ENCODE measurements at regions not wholly inside any gene's neighbourhood (a gene's known extent, or its start where the extent isn't known, plus 50 kb on each side); places are given as distances from the start of the nearest gene placed in this dataset.

DNA sequence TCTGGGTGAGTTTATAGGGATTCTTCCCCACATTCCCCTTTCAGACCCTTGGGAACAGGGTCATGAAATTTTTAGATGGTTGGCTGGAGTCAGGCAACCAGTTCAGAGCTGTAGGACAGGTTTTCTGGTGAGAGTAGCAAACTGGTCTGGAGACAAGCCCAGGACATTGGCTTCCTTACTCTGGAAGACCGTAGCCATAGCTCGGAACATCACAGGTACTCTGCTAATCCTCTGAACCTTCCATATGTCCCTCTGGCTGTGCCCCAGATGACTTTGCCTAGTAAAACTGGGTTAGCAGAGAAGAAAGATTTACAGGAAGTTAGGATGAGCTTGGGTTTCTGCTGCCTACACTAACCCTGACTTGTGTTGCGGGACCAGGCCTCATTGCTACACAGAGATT lies 104.5 kb upstream of the MKLN1 start (continued):
- no peak for TF ChIP-seq SMAD3 (CRISPR knock-in tag; IDR thresholded peaks at IDR 0.05; ENCODE audit: borderline replicate concordance)

DNA sequence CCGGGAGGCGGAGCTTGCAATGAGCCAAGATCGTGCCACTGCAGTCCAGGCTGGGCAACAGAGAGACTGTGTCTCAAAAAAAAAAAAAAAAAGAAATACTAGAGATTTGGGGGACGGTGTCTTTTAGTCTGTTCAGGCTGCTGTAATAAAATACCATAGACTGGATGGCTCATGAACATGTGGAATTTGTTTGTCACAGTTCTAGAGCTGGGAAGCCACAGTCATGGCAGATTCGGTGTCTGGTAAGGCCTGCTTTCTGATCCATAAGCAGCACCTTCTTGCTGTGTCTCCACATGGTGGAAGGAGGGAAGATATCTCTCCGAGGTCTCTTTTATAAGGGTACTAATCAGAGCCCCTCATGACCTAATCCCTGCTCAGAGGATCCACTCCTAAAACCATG lies 102.7 kb upstream of the MKLN1 start:
- CTCF ChIA-PET, result interaction anchor here (0.6 kb wide), 1 partner anchor 42 kb away, joined by 3 read pairs; no protein-coding TSS in a partner anchor
- H3K9me3 Mint-ChIP-seq, result peaks cover 10% of the 10 kb centered on the region
- peak overlapping the region; percentile 21; the same call in 1 of the 2 replicates for H3K27ac Mint-ChIP-seq

DNA sequence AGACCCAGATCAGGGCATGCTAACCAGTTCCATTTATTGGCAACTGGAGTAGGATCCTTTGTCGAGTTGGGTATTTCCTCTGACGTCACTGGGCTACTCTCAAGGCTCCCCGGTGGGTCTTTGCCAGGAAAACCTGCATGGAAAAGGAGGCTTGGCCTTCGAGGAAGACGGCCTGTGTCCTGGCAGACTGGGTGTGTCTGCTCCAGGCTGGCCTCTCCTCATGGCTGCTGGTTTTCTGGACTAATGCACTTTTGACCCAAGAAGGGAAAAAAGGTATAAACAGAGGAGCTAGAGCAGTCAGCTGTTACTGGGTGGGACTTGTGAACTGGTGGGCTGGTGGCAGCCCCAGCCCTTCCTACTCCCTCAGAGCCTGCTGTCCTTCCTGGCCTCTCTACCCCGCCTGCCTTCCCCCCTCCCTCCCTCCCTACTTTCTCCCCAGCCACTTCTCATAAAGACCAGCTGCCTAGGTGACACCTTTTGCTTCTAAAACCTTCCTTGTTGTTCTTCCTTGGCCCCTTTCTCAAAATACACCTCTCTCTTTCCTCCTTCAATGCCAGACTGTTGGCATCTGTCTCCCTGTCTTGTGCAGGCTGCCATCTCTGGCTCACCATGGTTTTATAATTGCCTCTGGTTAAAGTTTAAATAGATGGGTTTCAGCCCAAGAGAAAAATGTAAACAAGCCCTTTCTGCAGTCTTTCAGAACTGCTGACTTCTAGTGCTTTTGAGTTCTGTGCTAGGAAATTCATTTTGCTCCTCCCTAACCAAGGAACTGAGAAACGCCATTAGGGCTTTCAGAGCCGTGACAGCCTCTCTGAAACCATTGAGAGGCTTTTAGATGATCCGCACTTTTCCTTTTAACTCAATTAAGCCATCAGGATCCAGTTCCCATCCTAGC lies 101.8 kb upstream of the MKLN1 start:
- DNase-seq (ENCODE audit: low spot score), result no peak
- TF ChIP-seq SMAD3 (CRISPR knock-in tag; IDR thresholded peaks at IDR 0.05; ENCODE audit: borderline replicate concordance) (no peak), ZNF138 (CRISPR knock-in tag; conservative IDR thresholded peaks at IDR 0.05) (no peak)
- TF ChIP-seq, protein P1, sequence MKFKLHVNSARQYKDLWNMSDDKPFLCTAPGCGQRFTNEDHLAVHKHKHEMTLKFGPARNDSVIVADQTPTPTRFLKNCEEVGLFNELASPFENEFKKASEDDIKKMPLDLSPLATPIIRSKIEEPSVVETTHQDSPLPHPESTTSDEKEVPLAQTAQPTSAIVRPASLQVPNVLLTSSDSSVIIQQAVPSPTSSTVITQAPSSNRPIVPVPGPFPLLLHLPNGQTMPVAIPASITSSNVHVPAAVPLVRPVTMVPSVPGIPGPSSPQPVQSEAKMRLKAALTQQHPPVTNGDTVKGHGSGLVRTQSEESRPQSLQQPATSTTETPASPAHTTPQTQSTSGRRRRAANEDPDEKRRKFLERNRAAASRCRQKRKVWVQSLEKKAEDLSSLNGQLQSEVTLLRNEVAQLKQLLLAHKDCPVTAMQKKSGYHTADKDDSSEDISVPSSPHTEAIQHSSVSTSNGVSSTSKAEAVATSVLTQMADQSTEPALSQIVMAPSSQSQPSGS (CRISPR knock-in tag; IDR thresholded peaks at IDR 0.05; ENCODE audit: borderline replicate concordance, low read depth), result no peak
- TF ChIP-seq, protein P2, sequence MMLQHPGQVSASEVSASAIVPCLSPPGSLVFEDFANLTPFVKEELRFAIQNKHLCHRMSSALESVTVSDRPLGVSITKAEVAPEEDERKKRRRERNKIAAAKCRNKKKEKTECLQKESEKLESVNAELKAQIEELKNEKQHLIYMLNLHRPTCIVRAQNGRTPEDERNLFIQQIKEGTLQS (CRISPR knock-in tag; conservative IDR thresholded peaks at IDR 0.05), result no peak
- Mint-ChIP-seq H3K36me3 (no peaks in the 10 kb centered on the region), H3K4me3 (no peak overlapping the region), H3K9me3 (peaks cover 6% of the 10 kb centered on the region), H3K4me1 (peaks cover 13% of the 10 kb centered on the region), H3K27me3 (ENCODE audit: low read depth) (no peaks in the 10 kb centered on the region), H3K27ac (no peak overlapping the region)
- POLR2A ChIA-PET, result no interaction called here
- CTCF ChIA-PET, result no interaction called here
- no peak for ATAC-seq

More for the DNA sequence above, 102.7 kb upstream of the MKLN1 start:
- peaks cover 18% of the 10 kb centered on the region for H3K4me1 Mint-ChIP-seq
- POLR2A ChIA-PET, result no interaction called here
- H3K4me3 Mint-ChIP-seq, result no peak overlapping the region
- H3K27me3 Mint-ChIP-seq (ENCODE audit: low read depth), result no peaks in the 10 kb centered on the region
- no peak for DNase-seq (ENCODE audit: low spot score)
- TF ChIP-seq, protein P3, sequence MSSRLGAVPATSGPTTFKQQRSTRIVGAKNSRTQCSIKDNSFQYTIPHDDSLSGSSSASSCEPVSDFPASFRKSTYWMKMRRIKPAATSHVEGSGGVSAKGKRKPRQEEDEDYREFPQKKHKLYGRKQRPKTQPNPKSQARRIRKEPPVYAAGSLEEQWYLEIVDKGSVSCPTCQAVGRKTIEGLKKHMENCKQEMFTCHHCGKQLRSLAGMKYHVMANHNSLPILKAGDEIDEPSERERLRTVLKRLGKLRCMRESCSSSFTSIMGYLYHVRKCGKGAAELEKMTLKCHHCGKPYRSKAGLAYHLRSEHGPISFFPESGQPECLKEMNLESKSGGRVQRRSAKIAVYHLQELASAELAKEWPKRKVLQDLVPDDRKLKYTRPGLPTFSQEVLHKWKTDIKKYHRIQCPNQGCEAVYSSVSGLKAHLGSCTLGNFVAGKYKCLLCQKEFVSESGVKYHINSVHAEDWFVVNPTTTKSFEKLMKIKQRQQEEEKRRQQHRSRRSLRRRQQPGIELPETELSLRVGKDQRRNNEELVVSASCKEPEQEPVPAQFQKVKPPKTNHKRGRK (CRISPR knock-in tag; IDR thresholded peaks at IDR 0.05; ENCODE audit: borderline replicate concordance), result no peak
- TF ChIP-seq, protein P1 (CRISPR knock-in tag; IDR thresholded peaks at IDR 0.05; ENCODE audit: borderline replicate concordance, low read depth), result no peak
- no peak for TF ChIP-seq ZNF219 (CRISPR knock-in tag; IDR thresholded peaks at IDR 0.05; ENCODE audit: borderline replicate concordance)
- TF ChIP-seq ZNF138 (CRISPR knock-in tag; conservative IDR thresholded peaks at IDR 0.05), result no peak
- no peak for TF ChIP-seq RORB (CRISPR knock-in tag; IDR thresholded peaks at IDR 0.05)
- TF ChIP-seq JAZF1 (CRISPR knock-in tag; IDR thresholded peaks at IDR 0.05), result no peak
- TF ChIP-seq, protein P4, sequence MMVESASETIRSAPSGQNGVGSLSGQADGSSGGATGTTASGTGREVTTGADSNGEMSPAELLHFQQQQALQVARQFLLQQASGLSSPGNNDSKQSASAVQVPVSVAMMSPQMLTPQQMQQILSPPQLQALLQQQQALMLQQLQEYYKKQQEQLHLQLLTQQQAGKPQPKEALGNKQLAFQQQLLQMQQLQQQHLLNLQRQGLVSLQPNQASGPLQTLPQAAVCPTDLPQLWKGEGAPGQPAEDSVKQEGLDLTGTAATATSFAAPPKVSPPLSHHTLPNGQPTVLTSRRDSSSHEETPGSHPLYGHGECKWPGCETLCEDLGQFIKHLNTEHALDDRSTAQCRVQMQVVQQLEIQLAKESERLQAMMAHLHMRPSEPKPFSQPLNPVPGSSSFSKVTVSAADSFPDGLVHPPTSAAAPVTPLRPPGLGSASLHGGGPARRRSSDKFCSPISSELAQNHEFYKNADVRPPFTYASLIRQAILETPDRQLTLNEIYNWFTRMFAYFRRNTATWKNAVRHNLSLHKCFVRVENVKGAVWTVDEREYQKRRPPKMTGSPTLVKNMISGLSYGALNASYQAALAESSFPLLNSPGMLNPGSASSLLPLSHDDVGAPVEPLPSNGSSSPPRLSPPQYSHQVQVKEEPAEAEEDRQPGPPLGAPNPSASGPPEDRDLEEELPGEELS (CRISPR knock-in tag; IDR thresholded peaks at IDR 0.05), result no peak
- TF ChIP-seq EMX1 (CRISPR knock-in tag; IDR thresholded peaks at IDR 0.05), result no peak
- ATAC-seq, result no peak
- H3K36me3 Mint-ChIP-seq, result no peaks in the 10 kb centered on the region

DNA sequence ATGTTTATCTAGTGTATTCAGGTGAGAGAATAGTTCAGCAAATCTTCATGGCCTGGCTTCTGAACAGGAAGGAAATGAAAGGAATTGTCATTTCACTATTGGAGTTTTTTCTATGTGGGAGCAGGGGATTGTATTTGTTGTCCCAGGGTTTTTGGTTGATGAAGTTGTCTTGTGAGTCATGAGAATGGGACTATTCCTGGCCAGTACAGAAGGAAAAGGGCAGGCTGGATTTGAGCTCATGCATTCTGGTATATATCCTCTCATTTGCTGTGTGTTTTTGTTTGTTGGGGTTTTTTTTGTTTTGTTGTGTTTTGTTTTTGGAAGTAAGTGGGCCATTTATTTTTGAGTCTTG lies 101.2 kb upstream of the MKLN1 start:
- Mint-ChIP-seq H3K27ac (no peak overlapping the region), H3K27me3 (ENCODE audit: low read depth) (no peaks in the 10 kb centered on the region), H3K4me3 (no peak overlapping the region), H3K9me3 (peaks cover 3% of the 10 kb centered on the region), H3K4me1 (peaks cover 15% of the 10 kb centered on the region), H3K36me3 (no peaks in the 10 kb centered on the region)
- DNase-seq (ENCODE audit: low spot score) (no peak), ATAC-seq (no peak)
- ChIA-PET CTCF (no interaction called here), POLR2A (no interaction called here)
- TF ChIP-seq IRF2 (CRISPR knock-in tag; IDR thresholded peaks at IDR 0.05; ENCODE audit: borderline replicate concordance, low read depth) (no peak), TEAD1 (CRISPR knock-in tag; IDR thresholded peaks at IDR 0.05) (no peak), SMAD4 (CRISPR knock-in tag; IDR thresholded peaks at IDR 0.05) (no peak)
- TF ChIP-seq, protein P5, sequence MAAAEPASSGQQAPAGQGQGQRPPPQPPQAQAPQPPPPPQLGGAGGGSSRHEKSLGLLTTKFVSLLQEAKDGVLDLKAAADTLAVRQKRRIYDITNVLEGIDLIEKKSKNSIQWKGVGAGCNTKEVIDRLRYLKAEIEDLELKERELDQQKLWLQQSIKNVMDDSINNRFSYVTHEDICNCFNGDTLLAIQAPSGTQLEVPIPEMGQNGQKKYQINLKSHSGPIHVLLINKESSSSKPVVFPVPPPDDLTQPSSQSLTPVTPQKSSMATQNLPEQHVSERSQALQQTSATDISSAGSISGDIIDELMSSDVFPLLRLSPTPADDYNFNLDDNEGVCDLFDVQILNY (CRISPR knock-in tag; IDR thresholded peaks at IDR 0.05), result no peak
- TF ChIP-seq, protein P6, sequence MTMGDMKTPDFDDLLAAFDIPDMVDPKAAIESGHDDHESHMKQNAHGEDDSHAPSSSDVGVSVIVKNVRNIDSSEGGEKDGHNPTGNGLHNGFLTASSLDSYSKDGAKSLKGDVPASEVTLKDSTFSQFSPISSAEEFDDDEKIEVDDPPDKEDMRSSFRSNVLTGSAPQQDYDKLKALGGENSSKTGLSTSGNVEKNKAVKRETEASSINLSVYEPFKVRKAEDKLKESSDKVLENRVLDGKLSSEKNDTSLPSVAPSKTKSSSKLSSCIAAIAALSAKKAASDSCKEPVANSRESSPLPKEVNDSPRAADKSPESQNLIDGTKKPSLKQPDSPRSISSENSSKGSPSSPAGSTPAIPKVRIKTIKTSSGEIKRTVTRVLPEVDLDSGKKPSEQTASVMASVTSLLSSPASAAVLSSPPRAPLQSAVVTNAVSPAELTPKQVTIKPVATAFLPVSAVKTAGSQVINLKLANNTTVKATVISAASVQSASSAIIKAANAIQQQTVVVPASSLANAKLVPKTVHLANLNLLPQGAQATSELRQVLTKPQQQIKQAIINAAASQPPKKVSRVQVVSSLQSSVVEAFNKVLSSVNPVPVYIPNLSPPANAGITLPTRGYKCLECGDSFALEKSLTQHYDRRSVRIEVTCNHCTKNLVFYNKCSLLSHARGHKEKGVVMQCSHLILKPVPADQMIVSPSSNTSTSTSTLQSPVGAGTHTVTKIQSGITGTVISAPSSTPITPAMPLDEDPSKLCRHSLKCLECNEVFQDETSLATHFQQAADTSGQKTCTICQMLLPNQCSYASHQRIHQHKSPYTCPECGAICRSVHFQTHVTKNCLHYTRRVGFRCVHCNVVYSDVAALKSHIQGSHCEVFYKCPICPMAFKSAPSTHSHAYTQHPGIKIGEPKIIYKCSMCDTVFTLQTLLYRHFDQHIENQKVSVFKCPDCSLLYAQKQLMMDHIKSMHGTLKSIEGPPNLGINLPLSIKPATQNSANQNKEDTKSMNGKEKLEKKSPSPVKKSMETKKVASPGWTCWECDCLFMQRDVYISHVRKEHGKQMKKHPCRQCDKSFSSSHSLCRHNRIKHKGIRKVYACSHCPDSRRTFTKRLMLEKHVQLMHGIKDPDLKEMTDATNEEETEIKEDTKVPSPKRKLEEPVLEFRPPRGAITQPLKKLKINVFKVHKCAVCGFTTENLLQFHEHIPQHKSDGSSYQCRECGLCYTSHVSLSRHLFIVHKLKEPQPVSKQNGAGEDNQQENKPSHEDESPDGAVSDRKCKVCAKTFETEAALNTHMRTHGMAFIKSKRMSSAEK (CRISPR knock-in tag; IDR thresholded peaks at IDR 0.05; ENCODE audit: borderline replicate concordance), result no peak

All from WTC11 (cell line).